ENCODE measurements at regions not wholly inside any gene's neighbourhood (a gene's known extent, or its start where the extent isn't known, plus 50 kb on each side); places are given as distances from the start of the nearest gene placed in this dataset.
A peak's percentile ranks its signal among the peaks of the same experiment; 100 is the strongest.

GRCh38 chr6:15879371-15880261 lies 216.8 kb upstream of the DTNBP1 start:
- peak in 3 of 56 donors; percentile 1 to 37 (median 16) for DNase-seq

GRCh38 chr6:15877231-15877630 lies 214.4 kb upstream of the DTNBP1 start:
- DNase-seq = no peak

- no peak for DNase-seq
Measured at GRCh38 chr6:15876406-15876805, 213.6 kb upstream of the DTNBP1 start.

- no peak for DNase-seq
Measured at GRCh38 chr6:15875797-15876196, 213.0 kb upstream of the DTNBP1 start.

- DNase-seq = no peak
Measured at GRCh38 chr6:15874821-15875220, 212.0 kb upstream of the DTNBP1 start.

- DNase-seq = no peak
Measured at GRCh38 chr6:15874326-15874725, 211.5 kb upstream of the DTNBP1 start.

GRCh38 chr6:15872241-15873103 lies 209.6 kb upstream of the DTNBP1 start:
- no peak for DNase-seq

- no peak for DNase-seq
Measured at GRCh38 chr6:15871276-15871675, 208.4 kb upstream of the DTNBP1 start.

GRCh38 chr6:15870333-15871043 lies 207.7 kb upstream of the DTNBP1 start:
- no peak for DNase-seq

GRCh38 chr6:15864708-15865062 lies 201.9 kb upstream of the DTNBP1 start:
- DNase-seq = no peak

GRCh38 chr6:15864038-15864707 lies 201.3 kb upstream of the DTNBP1 start:
- no peak for DNase-seq

GRCh38 chr6:15862810-15863209 lies 200.0 kb upstream of the DTNBP1 start:
- DNase-seq = no peak

- DNase-seq = no peak
Measured at GRCh38 chr6:15861486-15861885, 198.7 kb upstream of the DTNBP1 start.

GRCh38 chr6:15854826-15855710 lies 192.2 kb upstream of the DTNBP1 start:
- no peak for DNase-seq

GRCh38 chr6:15854378-15854777 lies 191.6 kb upstream of the DTNBP1 start:
- no peak for DNase-seq

GRCh38 chr6:15853259-15853658 lies 190.4 kb upstream of the DTNBP1 start:
- DNase-seq = no peak

- DNase-seq = no peak
Measured at GRCh38 chr6:15852289-15852688, 189.5 kb upstream of the DTNBP1 start.

- no peak for DNase-seq
Measured at GRCh38 chr6:15849395-15849794, 186.6 kb upstream of the DTNBP1 start.

- no peak for DNase-seq
Measured at GRCh38 chr6:15845492-15845891, 182.7 kb upstream of the DTNBP1 start.

GRCh38 chr6:15843764-15844163 lies 180.9 kb upstream of the DTNBP1 start:
- no peak for DNase-seq
